ENCODE measurements at regions not wholly inside any gene's neighbourhood (a gene's known extent, or its start where the extent isn't known, plus 50 kb on each side); places are given as distances from the start of the nearest gene placed in this dataset.

DNA sequence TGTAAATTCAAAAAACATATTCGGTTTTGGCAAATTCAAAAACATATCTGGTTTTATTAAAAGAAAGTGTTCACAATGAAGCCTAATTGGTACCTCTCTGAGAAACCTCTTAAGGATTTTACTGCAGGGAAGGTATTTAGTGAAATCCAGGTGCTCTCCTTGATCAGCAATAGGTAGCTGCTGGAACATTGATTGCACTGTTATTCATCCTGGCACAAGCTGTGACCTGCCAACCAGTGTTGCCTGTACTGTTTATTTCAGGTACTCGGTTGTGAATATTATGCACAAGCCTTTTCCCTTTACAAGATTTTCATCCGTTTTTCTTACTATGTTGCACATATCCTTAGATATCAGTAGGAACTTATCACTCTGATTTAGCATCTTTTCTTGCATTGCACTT lies 155.8 kb upstream of the ZEB2 start:
- H3K9me3 Mint-ChIP-seq = no peaks in the 10 kb centered on the region
- no peaks in the 10 kb centered on the region for H3K4me1 Mint-ChIP-seq
- H3K27me3 Mint-ChIP-seq = no peaks in the 10 kb centered on the region
- H3K4me3 Mint-ChIP-seq = no peak overlapping the region
- no peak overlapping the region for H3K27ac Mint-ChIP-seq
- no peaks in the 10 kb centered on the region for H3K36me3 Mint-ChIP-seq

DNA sequence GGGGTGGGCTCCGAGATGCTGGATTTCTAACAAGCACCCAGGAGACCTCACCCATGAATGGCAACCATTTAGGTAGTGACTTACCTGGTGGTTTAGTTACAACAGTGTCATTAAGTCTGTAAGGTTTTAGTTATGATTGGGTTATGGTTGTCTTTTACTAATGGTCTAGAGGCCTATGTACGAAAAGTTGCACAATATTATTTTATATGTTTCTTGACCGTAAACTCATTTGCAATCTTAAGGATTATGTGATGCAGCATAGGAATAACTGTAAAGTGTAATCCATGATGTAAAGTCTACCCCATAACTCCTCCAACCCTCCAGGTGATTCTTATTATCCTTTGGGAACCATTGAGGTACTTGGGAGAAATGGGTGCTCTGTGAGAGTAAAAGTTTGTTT lies 155.4 kb upstream of the ZEB2 start:
- H3K36me3 Mint-ChIP-seq = no peaks in the 10 kb centered on the region
- no peaks in the 10 kb centered on the region for H3K4me1 Mint-ChIP-seq
- H3K4me3 Mint-ChIP-seq = no peak overlapping the region
- H3K27ac Mint-ChIP-seq = no peak overlapping the region
- no peaks in the 10 kb centered on the region for H3K9me3 Mint-ChIP-seq
- no peaks in the 10 kb centered on the region for H3K27me3 Mint-ChIP-seq

DNA sequence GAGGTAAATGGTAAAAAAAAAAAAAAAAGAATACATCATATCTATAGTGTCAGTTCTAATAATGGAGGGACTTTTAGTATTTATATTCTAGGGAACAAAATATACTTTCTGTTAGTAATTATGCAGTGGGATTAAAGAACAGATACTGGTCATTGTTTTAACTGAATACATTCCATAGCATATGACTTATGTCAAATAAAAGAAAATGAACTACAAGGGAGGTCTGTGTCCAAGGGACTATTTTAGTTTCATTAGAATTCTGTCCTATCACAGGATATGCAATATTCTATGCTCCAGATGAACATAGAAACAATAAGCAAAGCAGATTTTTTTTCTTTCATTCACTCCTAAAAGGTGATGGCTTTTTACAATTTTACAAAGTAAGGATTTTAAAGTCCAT lies 154.2 kb upstream of the ZEB2 start:
- no peaks in the 10 kb centered on the region for H3K27me3 Mint-ChIP-seq
- H3K4me3 Mint-ChIP-seq = no peak overlapping the region
- H3K27ac Mint-ChIP-seq = no peak overlapping the region
- no peaks in the 10 kb centered on the region for H3K9me3 Mint-ChIP-seq
- no peaks in the 10 kb centered on the region for H3K4me1 Mint-ChIP-seq
- H3K36me3 Mint-ChIP-seq = no peaks in the 10 kb centered on the region

DNA sequence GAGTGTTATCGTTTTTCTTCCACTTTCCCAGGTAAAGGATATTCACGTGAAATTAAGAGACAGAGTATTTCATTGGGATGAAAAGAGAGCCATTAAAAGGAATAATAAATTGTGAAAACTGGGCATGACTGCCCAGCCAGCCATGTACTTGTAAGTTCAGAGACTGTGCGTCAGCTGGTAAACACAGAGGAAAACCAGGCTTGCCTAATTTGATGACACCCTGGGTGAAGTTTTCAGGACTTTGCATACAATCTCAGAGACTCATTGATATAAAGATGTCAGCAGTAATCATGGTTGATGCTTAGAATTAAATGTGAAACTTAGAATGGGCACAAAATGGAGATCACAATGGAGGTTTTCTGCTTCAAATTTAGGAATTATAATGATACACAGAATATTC lies 153.5 kb upstream of the ZEB2 start:
- no peaks in the 10 kb centered on the region for H3K27me3 Mint-ChIP-seq
- no peak overlapping the region for H3K4me3 Mint-ChIP-seq
- no peaks in the 10 kb centered on the region for H3K36me3 Mint-ChIP-seq
- H3K27ac Mint-ChIP-seq = no peak overlapping the region
- no peaks in the 10 kb centered on the region for H3K4me1 Mint-ChIP-seq
- H3K9me3 Mint-ChIP-seq = no peaks in the 10 kb centered on the region

DNA sequence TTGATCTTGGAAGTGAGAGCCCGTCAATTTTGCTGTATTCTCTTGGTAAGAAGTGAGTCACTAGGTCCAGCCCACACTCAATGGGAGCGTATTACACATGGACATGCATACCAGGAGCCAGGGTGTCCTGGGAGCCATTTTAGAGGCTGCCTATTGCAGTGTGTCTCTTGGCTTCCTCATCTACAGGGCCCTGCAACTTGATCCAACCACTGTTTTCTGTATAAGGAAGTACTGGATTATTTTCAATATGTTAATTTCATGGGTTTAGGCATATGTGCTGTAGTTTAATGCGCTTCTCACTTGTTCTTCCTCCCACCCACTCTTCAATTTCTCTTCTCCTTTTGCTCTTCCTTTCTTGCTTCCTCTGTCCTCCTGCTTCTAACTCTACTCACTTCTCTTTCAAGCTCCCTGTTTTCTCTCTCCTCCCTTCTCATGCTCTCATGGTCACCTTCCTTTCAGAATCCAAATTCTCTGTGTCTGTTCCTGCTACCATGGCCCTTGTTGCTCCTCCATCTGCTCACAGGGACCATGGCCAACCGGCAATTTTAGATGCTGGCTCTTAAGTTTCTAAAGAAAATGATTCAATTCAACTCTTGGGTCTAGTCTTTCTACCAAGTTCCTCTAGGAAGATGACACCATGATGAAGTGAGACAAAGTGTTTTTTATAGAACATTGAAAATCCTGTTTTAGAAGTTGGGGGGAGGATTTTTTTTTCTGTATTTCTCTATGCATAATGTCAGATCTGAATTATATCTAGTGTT lies 152.0 kb upstream of the ZEB2 start:
- Mint-ChIP-seq H3K36me3 (no peaks in the 10 kb centered on the region), H3K4me3 (no peak overlapping the region), H3K27ac (no peak overlapping the region), H3K27me3 (no peaks in the 10 kb centered on the region), H3K9me3 (no peaks in the 10 kb centered on the region), H3K4me1 (no peaks in the 10 kb centered on the region)

DNA sequence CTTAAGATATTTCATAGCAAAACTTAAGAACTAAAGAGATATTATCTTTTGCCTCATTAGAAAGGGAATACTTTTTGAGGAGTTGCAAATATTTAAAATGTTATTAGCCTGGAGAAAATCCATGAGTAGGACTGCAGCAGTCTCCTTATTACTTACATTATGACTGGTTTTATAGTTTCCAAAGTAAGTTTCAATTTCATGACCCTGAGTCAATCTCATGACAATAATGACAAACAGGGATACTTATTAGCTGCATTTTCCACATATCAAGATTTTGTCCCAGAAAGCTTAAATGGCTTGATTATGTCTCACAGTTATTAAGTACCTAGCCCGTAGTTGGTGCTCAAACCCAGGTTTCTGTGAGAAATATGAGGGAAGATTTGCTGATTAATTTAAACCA lies 150.8 kb upstream of the ZEB2 start:
- no peak overlapping the region for H3K4me3 Mint-ChIP-seq
- no peaks in the 10 kb centered on the region for H3K9me3 Mint-ChIP-seq
- no peaks in the 10 kb centered on the region for H3K36me3 Mint-ChIP-seq
- H3K27ac Mint-ChIP-seq = no peak overlapping the region
- no peaks in the 10 kb centered on the region for H3K4me1 Mint-ChIP-seq
- H3K27me3 Mint-ChIP-seq = no peaks in the 10 kb centered on the region

DNA sequence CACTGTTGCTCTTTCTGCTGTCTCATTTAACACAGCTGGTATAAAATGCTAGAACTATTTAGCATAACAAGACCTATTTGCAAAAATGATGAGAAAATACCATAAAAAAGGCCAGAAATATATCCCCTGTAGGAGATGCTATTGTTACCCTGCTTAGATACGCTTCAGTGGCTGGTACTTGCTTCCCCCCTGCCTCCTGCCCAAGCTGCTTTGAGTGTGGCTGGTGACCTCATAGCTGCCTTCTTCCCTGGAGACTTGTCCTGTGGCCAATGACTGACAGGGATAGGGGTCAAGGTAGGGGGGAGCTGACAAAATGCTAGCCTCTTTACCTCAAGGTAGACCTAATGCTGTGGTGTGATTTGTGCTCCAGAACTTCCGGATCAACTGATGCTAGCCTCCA lies 150.2 kb upstream of the ZEB2 start:
- H3K9me3 Mint-ChIP-seq = no peaks in the 10 kb centered on the region
- no peaks in the 10 kb centered on the region for H3K36me3 Mint-ChIP-seq
- no peaks in the 10 kb centered on the region for H3K4me1 Mint-ChIP-seq
- H3K27ac Mint-ChIP-seq = no peak overlapping the region
- no peaks in the 10 kb centered on the region for H3K27me3 Mint-ChIP-seq
- H3K4me3 Mint-ChIP-seq = no peak overlapping the region

DNA sequence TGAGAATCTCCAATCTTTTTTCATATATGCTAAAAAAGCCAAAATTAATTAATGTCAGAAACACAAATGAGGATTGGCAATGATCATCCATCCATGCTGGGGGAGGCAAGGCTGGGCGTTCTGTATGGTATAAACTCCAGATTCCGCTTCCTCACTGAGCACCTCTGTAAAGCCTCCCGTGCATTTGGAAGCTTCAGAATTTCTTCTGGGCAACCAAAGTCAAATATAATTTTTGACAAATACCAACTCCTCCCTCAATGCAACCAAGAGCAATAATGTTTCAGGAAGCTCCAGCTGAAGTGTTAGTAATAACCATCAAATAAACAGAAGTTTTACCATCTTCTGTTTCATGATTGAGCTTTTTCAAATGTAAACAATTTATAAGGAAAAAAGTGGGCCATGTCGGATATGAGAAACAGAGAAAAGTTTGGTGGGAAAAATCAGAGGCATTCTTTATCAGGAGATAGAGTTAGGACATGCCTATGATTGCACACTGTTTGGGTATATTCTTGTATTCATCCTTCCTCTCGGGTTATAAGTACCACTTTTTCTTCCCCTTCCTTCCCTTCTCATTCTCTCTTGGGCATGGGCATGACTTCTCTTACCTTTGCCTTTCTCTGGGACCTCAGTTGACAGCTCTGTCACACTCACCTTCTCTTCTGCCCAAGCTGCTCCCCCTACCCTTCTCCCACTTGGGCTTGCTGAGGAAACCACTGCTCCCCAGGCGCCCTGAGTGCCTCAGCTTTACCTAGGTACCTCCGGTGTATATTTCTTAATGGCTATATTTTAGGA lies 149.5 kb upstream of the ZEB2 start:
- no peaks in the 10 kb centered on the region for H3K36me3 Mint-ChIP-seq
- no peak overlapping the region for H3K4me3 Mint-ChIP-seq
- no peaks in the 10 kb centered on the region for H3K4me1 Mint-ChIP-seq
- peaks cover 1% of the 10 kb centered on the region for H3K27me3 Mint-ChIP-seq
- no peaks in the 10 kb centered on the region for H3K9me3 Mint-ChIP-seq
- no peak overlapping the region for H3K27ac Mint-ChIP-seq

DNA sequence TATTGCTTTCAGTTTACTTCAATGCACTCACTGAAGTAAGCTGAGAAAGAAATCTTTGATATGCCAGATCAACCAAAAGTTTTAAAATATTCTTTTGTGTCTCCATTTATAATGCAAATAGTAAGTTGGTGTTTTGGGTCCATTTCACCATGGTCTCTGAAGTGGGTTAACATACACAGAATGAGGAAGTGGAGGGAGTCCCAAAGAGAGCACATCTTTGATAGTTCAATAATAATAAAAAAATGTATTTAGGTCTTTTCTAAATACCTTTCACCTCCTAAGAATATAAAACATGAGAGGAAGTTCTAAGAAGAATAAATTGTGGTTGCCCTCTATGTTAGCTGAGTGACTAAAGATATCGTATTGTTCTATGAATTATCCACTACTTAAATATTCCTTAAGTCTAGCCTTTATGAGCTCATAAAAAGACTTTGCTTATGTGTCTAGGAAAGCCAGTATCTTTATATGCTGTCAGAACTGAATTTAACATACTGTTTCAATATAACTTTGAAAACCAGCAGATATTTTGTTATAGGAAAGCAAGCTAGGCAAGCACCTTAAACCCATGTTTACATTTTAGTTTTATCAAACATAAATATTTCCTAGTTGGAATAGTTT lies 148.7 kb upstream of the ZEB2 start:
- Mint-ChIP-seq H3K4me3 (no peak overlapping the region), H3K27ac (no peak overlapping the region), H3K27me3 (peaks cover 1% of the 10 kb centered on the region), H3K9me3 (no peaks in the 10 kb centered on the region), H3K36me3 (no peaks in the 10 kb centered on the region), H3K4me1 (no peaks in the 10 kb centered on the region)

DNA sequence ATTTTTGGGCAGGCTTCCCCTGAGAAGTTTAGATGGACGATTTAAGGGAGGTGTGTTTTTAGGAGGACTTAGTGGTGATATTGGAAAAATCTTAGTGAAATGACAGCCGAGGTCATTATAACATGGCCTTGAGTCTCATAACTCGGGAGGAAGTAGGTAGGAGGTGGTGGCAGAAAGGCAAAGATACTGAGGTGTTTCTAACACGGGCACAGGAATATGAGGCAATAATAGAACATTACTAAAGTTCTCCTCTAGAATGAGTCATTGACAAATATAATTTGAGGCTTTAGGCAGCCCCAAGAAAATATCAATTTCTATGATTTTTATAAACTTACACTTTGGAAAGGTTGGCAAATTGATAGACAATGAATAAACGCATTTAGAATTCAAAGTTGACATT lies 146.1 kb upstream of the ZEB2 start:
- H3K27ac Mint-ChIP-seq = no peak overlapping the region
- H3K4me3 Mint-ChIP-seq = no peak overlapping the region
- H3K27me3 Mint-ChIP-seq = peaks cover 3% of the 10 kb centered on the region
- H3K36me3 Mint-ChIP-seq = no peaks in the 10 kb centered on the region
- H3K9me3 Mint-ChIP-seq = no peaks in the 10 kb centered on the region
- no peaks in the 10 kb centered on the region for H3K4me1 Mint-ChIP-seq

DNA sequence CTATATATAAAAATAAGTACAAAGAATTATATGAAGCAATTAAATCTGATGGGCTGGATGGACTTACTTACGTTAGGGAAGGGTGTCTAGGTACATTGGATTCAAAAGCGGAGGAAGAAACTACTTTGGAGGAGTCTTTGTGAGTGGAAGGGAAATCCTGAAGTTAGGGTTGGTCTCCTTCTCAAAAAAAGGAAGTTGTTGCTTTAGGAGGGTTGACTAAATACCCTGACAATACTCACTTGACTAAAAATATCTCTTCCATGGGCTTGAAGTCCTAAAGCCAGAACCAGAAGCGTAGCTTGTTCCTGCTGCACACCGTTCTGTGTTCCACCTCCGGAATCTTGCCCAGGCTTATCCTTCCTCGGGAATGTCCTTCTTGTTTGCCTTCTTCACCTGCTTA lies 143.3 kb upstream of the ZEB2 start:
- Mint-ChIP-seq H3K36me3 (no peaks in the 10 kb centered on the region), H3K4me1 (no peaks in the 10 kb centered on the region), H3K27ac (no peak overlapping the region), H3K27me3 (peaks cover 3% of the 10 kb centered on the region), H3K4me3 (no peak overlapping the region), H3K9me3 (no peaks in the 10 kb centered on the region)

DNA sequence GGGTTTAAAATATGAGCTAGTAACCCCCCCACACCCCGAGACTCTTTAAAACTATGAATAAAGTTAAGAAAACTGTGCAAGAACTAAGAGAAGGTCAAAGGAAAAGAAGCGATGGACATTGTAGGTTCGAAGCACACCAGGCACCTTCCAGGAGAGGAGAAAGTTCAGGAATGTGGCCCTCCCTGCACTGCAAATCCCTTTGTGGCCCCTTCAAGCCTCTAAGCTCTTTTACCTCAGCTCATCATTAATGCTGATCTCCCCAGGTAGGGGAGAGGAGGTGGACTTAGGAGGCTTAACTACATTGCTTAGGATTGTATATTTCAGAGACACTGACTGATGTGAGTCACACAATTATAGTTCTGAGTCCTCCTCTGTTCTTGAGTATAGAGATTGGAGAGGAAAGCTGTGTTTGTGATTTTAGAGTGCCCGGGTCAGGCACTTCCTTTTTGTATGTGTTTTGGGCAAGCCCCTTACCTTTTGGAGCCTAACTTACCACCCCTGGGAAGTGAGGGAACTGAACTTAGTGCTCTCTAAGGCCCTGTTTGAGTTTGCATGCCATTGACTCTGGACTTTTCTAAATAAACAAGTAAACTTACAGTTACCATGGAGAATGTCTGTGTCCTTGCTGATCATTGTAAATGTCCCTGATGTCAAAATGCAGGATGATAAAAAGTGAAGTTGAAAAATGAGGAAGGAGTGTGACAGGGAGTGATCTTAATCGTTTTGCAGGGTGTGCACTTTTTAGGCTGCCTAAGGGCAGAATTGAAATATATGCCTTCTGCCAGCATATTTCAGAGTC lies 140.8 kb upstream of the ZEB2 start:
- Mint-ChIP-seq H3K36me3 (no peaks in the 10 kb centered on the region), H3K4me1 (no peaks in the 10 kb centered on the region), H3K9me3 (no peaks in the 10 kb centered on the region), H3K4me3 (no peak overlapping the region), H3K27me3 (peaks cover 3% of the 10 kb centered on the region), H3K27ac (no peak overlapping the region)

DNA sequence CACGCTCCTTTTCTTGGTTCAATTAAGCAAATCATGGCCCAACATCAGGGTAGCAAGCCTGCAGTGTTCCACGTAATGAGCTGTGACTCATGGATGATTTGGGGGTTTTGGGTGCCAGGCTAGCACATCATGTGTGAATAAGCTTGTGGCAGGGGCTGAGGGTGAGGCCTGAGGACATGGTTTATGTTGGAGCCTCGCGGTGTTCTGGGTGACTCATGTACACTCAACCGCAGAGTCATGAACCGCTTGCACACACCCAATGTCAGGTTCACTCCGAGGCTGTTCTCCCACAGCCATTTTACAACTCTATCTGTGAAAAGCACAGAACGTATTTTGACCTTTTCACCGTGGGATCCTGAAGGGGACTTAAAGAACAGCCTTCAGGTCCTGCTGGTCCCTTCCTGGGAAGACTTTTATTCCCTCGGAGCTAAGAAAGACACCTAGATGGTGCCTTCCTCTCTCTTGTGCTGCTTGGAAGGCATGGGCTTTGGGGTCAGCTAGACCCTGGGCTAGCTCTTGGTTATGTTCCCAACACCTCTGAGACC lies 139.9 kb upstream of the ZEB2 start:
- H3K27me3 Mint-ChIP-seq = peaks cover 3% of the 10 kb centered on the region
- no peaks in the 10 kb centered on the region for H3K4me1 Mint-ChIP-seq
- H3K9me3 Mint-ChIP-seq = no peaks in the 10 kb centered on the region
- no peak overlapping the region for H3K4me3 Mint-ChIP-seq
- H3K27ac Mint-ChIP-seq = no peak overlapping the region
- H3K36me3 Mint-ChIP-seq = no peaks in the 10 kb centered on the region

DNA sequence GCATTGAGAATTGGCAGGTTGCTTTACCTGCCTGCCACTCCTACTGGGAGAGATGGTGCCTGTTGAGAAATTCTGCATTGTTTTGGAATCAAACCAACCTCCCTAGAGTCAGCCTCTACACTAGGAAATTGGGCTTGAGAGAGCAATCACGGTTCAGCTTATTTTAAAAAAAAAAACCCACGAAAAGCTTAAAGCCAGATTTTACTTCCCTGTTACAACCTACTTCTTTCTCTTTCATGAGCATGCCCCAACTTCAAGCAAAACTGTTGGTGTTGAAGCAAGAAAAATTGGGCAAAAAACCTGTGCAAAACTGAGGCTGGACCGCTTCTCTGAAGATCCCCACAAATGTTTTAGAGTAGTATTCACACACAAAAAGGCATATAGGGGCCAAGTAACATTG lies 134.6 kb upstream of the ZEB2 start:
- H3K4me1 Mint-ChIP-seq = no peaks in the 10 kb centered on the region
- no peaks in the 10 kb centered on the region for H3K27me3 Mint-ChIP-seq

DNA sequence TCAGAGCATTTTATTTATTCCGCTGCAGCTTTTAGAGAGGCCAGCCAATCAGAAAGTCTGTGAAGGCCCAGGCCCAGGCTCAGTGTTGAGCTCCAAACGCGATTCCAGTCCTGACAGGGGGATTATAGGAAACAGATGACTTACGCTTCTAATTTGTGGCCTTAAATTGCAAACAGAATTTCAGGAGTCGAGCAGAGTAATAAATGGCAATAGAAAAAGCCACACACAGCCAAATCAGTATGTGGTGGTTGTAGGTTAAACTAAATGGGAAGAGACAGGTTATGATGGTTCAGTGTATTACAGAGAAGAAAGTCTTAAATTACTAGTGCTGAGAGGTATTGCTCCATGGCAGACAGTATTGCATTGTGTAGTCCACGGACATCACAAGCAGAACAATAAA lies 131.0 kb upstream of the ZEB2 start:
- Mint-ChIP-seq H3K36me3 (no peaks in the 10 kb centered on the region), H3K27me3 (no peaks in the 10 kb centered on the region), H3K4me1 (no peaks in the 10 kb centered on the region), H3K27ac (no peak overlapping the region), H3K9me3 (no peaks in the 10 kb centered on the region), H3K4me3 (no peak overlapping the region)

More for the DNA sequence above, 134.6 kb upstream of the ZEB2 start:
- no peaks in the 10 kb centered on the region for H3K9me3 Mint-ChIP-seq
- H3K36me3 Mint-ChIP-seq = no peaks in the 10 kb centered on the region
- H3K27ac Mint-ChIP-seq = no peak overlapping the region
- H3K4me3 Mint-ChIP-seq = no peak overlapping the region

Data from activated naive CD4-positive, alpha-beta T cell treated with anti-CD3 and anti-CD28 coated beads, Interleukin-2, amount 50 U/mL, for 24 hours (primary cell).